Hepatocyte (in vitro differentiated cells): ENCODE measurements at regions not wholly inside any gene's neighbourhood (a gene's known extent, or its start where the extent isn't known, plus 50 kb on each side); places are given as distances from the start of the nearest gene placed in this dataset.

Experiments
- CTCF ChIP-seq: fragments of 200-600 bp; sonication (generic); IDR thresholded peaks from 2 replicates; pipeline ENCODE4 v1.5.1; 2016; ENCODE audit warnings: antibody characterized with exemption, mild to moderate bottlenecking; ENCODE audit not compliant: poor library complexity
- EZH2 ChIP-seq: fragments of 200-600 bp; sonication (generic); IDR thresholded peaks from 2 replicates; pipeline ENCODE4 v1.6.1; 2016; ENCODE audit warnings: antibody characterized with exemption, mild to moderate bottlenecking, borderline replicate concordance

- TF ChIP-seq EZH2, result no peak
- no peak for TF ChIP-seq CTCF
Observed at GRCh38 chr16:6864244-6864643, 468.4 kb upstream of the RBFOX1 start.
